ENCODE measurements at regions not wholly inside any gene's neighbourhood (a gene's known extent, or its start where the extent isn't known, plus 50 kb on each side); places are given as distances from the start of the nearest gene placed in this dataset.

DNA sequence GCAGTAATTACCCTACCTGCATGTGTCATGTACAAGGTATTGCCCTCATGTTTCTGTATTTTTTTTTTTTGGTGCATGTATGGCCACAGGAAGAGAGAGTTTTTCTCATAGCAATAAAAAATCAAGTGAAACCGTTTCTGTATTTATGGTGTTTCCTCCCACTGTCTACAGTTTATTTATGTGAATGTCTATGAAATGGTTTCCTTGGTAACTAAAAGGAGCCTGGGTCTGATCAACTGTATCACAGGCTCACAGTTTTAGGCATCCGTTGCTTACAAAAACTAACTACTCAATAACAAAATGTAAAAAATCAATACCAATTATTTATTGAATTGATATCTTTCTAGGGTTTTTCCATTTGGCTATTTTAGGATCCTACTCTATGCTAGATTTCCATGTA lies 464.4 kb downstream of the TAF11L14 start:
- TF ChIP-seq, protein P1, sequence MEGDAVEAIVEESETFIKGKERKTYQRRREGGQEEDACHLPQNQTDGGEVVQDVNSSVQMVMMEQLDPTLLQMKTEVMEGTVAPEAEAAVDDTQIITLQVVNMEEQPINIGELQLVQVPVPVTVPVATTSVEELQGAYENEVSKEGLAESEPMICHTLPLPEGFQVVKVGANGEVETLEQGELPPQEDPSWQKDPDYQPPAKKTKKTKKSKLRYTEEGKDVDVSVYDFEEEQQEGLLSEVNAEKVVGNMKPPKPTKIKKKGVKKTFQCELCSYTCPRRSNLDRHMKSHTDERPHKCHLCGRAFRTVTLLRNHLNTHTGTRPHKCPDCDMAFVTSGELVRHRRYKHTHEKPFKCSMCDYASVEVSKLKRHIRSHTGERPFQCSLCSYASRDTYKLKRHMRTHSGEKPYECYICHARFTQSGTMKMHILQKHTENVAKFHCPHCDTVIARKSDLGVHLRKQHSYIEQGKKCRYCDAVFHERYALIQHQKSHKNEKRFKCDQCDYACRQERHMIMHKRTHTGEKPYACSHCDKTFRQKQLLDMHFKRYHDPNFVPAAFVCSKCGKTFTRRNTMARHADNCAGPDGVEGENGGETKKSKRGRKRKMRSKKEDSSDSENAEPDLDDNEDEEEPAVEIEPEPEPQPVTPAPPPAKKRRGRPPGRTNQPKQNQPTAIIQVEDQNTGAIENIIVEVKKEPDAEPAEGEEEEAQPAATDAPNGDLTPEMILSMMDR (IDR thresholded peaks at IDR 0.05; ENCODE audit: poor library complexity) = no peak
- TF ChIP-seq EZH2 (IDR thresholded peaks at IDR 0.05; ENCODE audit: borderline replicate concordance) = no peak
